Left lung (tissue), 4 donors: ENCODE measurements at regions not wholly inside any gene's neighbourhood (a gene's known extent, or its start where the extent isn't known, plus 50 kb on each side); places are given as distances from the start of the nearest gene placed in this dataset.

Experiments used
- ATAC-seq: fragments of 200-7000 bp; cut with Tn5 transposase; one replicate; pipeline ENCODE4 v1.9.1; 2020; ENCODE audit warnings: moderate library complexity
- DNase-seq, 4 donors: peaks; one replicate each; pipeline ENCODE4 v3.0.0-alpha.2; 2013 to 2020
- H3K27ac ChIP-seq, 2 donors: fragments of 200-600 bp; sonication (generic) in 1 of 2; one replicate each; pipeline versions ENCODE4 v1.5.0 to v1.8.0; 2020 to 2021
- H3K27me3 ChIP-seq, 2 donors: fragments of 200-600 bp; sonication (generic) in 1 of 2; one replicate each; pipeline versions ENCODE4 v1.5.0 to v1.8.0; 2020 to 2021
- H3K36me3 ChIP-seq, 2 donors: fragments of 200-600 bp; sonication (generic) in 1 of 2; one replicate each; pipeline versions ENCODE4 v1.5.0 to v1.8.0; 2020 to 2021
- H3K4me1 ChIP-seq, 2 donors: fragments of 200-600 bp; one replicate each; pipeline ENCODE4 v1.8.0; 2021
- H3K4me3 ChIP-seq, 2 donors: fragments of 200-600 bp; sonication (generic) in 1 of 2; one replicate each; pipeline versions ENCODE4 v1.5.0 to v1.8.0; 2020 to 2021; ENCODE audit warnings: mild to moderate bottlenecking in 1 of 2
- H3K9me3 ChIP-seq, 2 donors: fragments of 200-600 bp; sonication (generic) in 1 of 2; one replicate each; pipeline versions ENCODE4 v1.5.0 to v1.8.0; 2020 to 2021
- intact Hi-C, 2 donors: fragments of 100-400 bp; cut with DNase I; formaldehyde crosslinking; loops; one replicate each; pipeline versions ENCODE4 v1.11.2 to v1.14.2; 2022
- TF ChIP-seq, protein P1 (sequence below), 2 donors: fragments of 200-600 bp; sonication (generic) in 1 of 2; IDR thresholded peaks; one replicate each; pipeline versions ENCODE4 v1.5.0 to v1.8.0; 2021; ENCODE audit warnings: antibody characterized with exemption in 2 of 2
- donor health status: DM: no; HTN: yes; CAD: no.
- donor health status: DM: no; HTN: no; CAD: no.

GRCh38 chr13:85408415-85408814 is 390.8 kb downstream of the SLITRK6 start:
- no peak for DNase-seq
- no peaks in the 10 kb centered on the region for H3K36me3 ChIP-seq
- H3K27me3 ChIP-seq, result no peaks in the 10 kb centered on the region
- no peak overlapping the region for H3K27ac ChIP-seq
- H3K9me3 ChIP-seq, result peaks cover 0 to 1% of the 10 kb centered on the region in 2 donors
- intact Hi-C loops, result no loop called here
- TF ChIP-seq, protein P1, sequence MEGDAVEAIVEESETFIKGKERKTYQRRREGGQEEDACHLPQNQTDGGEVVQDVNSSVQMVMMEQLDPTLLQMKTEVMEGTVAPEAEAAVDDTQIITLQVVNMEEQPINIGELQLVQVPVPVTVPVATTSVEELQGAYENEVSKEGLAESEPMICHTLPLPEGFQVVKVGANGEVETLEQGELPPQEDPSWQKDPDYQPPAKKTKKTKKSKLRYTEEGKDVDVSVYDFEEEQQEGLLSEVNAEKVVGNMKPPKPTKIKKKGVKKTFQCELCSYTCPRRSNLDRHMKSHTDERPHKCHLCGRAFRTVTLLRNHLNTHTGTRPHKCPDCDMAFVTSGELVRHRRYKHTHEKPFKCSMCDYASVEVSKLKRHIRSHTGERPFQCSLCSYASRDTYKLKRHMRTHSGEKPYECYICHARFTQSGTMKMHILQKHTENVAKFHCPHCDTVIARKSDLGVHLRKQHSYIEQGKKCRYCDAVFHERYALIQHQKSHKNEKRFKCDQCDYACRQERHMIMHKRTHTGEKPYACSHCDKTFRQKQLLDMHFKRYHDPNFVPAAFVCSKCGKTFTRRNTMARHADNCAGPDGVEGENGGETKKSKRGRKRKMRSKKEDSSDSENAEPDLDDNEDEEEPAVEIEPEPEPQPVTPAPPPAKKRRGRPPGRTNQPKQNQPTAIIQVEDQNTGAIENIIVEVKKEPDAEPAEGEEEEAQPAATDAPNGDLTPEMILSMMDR (IDR thresholded peaks at IDR 0.05), result no peak
- ATAC-seq, result no peak
- H3K4me3 ChIP-seq, result no peak overlapping the region
- no peaks in the 10 kb centered on the region for H3K4me1 ChIP-seq

DNA sequence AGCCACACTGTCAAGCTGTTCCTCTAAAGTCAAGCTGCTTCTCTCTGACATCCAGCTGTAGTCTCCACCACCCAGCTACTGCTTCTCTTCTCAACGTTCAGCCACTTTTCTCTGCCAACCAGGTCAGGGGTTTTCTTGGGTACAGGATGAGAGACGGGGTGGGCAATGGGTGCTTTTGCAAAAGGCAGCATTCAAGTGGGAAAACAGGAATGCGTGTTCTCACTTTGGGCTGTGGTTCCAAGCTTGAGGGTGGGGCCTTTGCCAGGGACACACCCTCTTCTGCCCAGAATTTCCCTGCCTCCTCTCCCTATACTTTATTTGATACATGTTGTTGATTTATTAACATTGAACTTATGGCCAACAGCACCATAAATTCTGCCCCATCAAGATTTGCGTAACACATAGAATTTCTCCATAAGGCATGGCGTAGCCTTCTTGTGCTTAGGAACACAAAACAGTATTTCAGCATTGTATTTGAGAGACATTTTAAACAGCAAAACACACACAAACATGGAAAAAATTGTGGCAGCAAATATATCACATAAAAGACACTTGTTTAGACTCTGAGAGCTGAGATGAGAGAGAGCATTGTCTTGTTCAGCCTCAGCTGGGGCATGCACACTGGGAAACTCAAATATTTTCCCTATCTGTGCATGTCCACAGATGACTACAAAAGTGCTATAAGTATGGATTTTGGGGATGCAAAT is 392.8 kb downstream of the SLITRK6 start:
- no peak for ATAC-seq
- Histone ChIP-seq H3K36me3 (no peaks in the 10 kb centered on the region), H3K9me3 (peaks cover 0 to 3% of the 10 kb centered on the region in 2 donors), H3K27ac (no peak overlapping the region), H3K4me3 (no peak overlapping the region), H3K4me1 (no peaks in the 10 kb centered on the region), H3K27me3 (no peaks in the 10 kb centered on the region)
- DNase-seq, result no peak
- TF ChIP-seq, protein P1 (IDR thresholded peaks at IDR 0.05), result no peak
- intact Hi-C loops, result no loop called here

- H3K4me3 ChIP-seq, result no peak overlapping the region
- no peak for ATAC-seq
- H3K27me3 ChIP-seq, result no peaks in the 10 kb centered on the region
- no peaks in the 10 kb centered on the region for H3K36me3 ChIP-seq
- peaks cover 0 to 11% of the 10 kb centered on the region in 2 donors for H3K9me3 ChIP-seq
- TF ChIP-seq, protein P1 (IDR thresholded peaks at IDR 0.05), result no peak
- intact Hi-C loops, result no loop called here
- peak in 1 of 4 donors; percentile 28 for DNase-seq
- H3K4me1 ChIP-seq, result no peaks in the 10 kb centered on the region
- H3K27ac ChIP-seq, result no peak overlapping the region
Measured at GRCh38 chr13:85405316-85405897, 393.8 kb downstream of the SLITRK6 start.

DNA sequence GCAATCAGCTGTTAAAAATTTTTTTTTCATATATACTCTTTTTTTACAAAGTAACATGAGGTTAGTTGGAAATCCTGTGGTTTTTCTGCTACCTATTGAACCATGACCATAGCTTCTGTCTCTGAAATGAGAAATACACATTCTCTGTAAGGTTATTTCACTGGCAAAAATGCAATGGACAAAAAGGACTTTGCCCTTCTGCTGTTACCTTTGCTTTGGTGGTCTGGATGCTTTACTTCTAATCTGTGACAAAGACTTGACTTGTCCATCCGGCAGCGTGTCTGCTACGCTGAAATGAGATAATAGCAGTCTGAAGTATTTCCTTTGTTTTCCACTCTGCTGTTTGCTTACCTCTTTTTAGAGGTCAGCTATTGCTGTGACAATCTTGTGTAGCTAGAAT is 412.8 kb downstream of the SLITRK6 start:
- no peak overlapping the region for H3K4me3 ChIP-seq
- H3K27me3 ChIP-seq, result no peaks in the 10 kb centered on the region
- ATAC-seq (no peak), DNase-seq (no peak)
- no peaks in the 10 kb centered on the region for H3K4me1 ChIP-seq
- no peak overlapping the region for H3K27ac ChIP-seq
- peaks cover 0 to 5% of the 10 kb centered on the region in 2 donors for H3K9me3 ChIP-seq
- intact Hi-C loops, result no loop called here
- TF ChIP-seq, protein P1 (IDR thresholded peaks at IDR 0.05), result no peak
- no peaks in the 10 kb centered on the region for H3K36me3 ChIP-seq

DNA sequence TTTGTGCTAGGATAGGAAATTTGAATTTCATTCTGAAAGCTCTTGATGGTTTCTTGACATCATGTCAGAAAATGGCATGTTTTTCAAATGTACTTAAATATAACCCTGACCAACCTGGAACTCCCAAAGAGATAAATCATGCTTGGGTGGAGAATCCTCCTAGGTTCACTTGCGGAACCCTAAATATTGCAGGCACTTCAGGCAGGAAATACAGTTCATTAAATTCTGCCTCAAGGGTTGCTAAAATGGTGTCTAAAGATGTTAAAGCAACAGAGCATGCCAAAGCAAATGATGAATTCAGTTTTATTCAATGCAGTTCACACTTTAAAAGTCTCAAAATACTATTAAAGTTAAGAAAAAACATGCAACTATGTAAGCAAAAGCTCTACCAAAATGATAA is 415.9 kb downstream of the SLITRK6 start:
- intact Hi-C loops, result no loop called here
- DNase-seq (no peak), ATAC-seq (no peak)

More for the DNA sequence above, 415.9 kb downstream of the SLITRK6 start:
- no peaks in the 10 kb centered on the region for H3K4me1 ChIP-seq
- no peaks in the 10 kb centered on the region for H3K36me3 ChIP-seq
- H3K27me3 ChIP-seq, result no peaks in the 10 kb centered on the region
- H3K9me3 ChIP-seq, result peaks cover 0 to 4% of the 10 kb centered on the region in 2 donors
- H3K27ac ChIP-seq, result no peak overlapping the region
- TF ChIP-seq, protein P1 (IDR thresholded peaks at IDR 0.05), result no peak
- H3K4me3 ChIP-seq, result no peak overlapping the region
